Osteoblast (primary cell): ENCODE measurements at regions not wholly inside any gene's neighbourhood (a gene's known extent, or its start where the extent isn't known, plus 50 kb on each side); places are given as distances from the start of the nearest gene placed in this dataset.
A peak's percentile ranks its signal among the peaks of the same experiment; 100 is the strongest.

ENCODE experiments used
- DNase-seq: peaks from one replicate; pipeline ENCODE4 v3.0.0; 2011; ENCODE audit warnings: low spot score, mixed read lengths; ENCODE audit not compliant: insufficient read length; ENCODE audit errors: missing footprints
- H2AFZ ChIP-seq: 2 replicates; pipeline ENCODE4 v1.6.0; 2011; ENCODE audit warnings: mild to moderate bottlenecking, low read length
- H3K27ac ChIP-seq: 2 replicates; pipeline ENCODE4 v1.5.1; 2011; ENCODE audit warnings: mild to moderate bottlenecking, low read depth, low read length, moderate library complexity
- H3K27me3 ChIP-seq: 2 replicates; pipeline ENCODE4 v1.6.0; 2012; ENCODE audit warnings: mild to moderate bottlenecking, control low read depth, inconsistent platforms, low read length, moderate library complexity; ENCODE audit not compliant: insufficient read depth
- H3K36me3 ChIP-seq: 2 replicates; pipeline ENCODE4 v1.5.1; 2011; ENCODE audit warnings: mild to moderate bottlenecking, low read length, control low read depth, moderate library complexity; ENCODE audit not compliant: insufficient read depth
- H3K4me1 ChIP-seq: 2 replicates; pipeline ENCODE4 v1.5.1; 2011; ENCODE audit warnings: mild to moderate bottlenecking, low read length, control low read depth, moderate library complexity; ENCODE audit not compliant: insufficient read depth
- H3K4me2 ChIP-seq: 2 replicates; pipeline ENCODE4 v1.6.0; 2011; ENCODE audit warnings: mild to moderate bottlenecking, low read length; ENCODE audit not compliant: insufficient read depth
- H3K4me3 ChIP-seq: fragments of 200-600 bp; sonication (generic); 3 replicates; pipeline ENCODE4 v1.5.1; 2012; ENCODE audit warnings: mild to moderate bottlenecking, low read length, inconsistent platforms; ENCODE audit not compliant: insufficient read depth
- H3K79me2 ChIP-seq: 2 replicates; pipeline ENCODE4 v1.6.0; 2012; ENCODE audit warnings: mild to moderate bottlenecking, low read length, control low read depth, inconsistent platforms; ENCODE audit not compliant: insufficient read depth
- H3K9me3 ChIP-seq: 2 replicates; pipeline ENCODE4 v1.5.1; 2011; ENCODE audit warnings: low read depth, low read length, control low read depth
- H4K20me1 ChIP-seq: 2 replicates; pipeline ENCODE4 v1.6.0; 2012; ENCODE audit warnings: mild to moderate bottlenecking, low read length, control low read depth; ENCODE audit not compliant: insufficient read depth
- CTCF ChIP-seq: IDR thresholded peaks from 2 replicates; pipeline ENCODE4 v1.5.1; 2011; ENCODE audit warnings: mild to moderate bottlenecking, low read depth, low read length, moderate library complexity; ENCODE audit errors: extremely low read depth

DNA sequence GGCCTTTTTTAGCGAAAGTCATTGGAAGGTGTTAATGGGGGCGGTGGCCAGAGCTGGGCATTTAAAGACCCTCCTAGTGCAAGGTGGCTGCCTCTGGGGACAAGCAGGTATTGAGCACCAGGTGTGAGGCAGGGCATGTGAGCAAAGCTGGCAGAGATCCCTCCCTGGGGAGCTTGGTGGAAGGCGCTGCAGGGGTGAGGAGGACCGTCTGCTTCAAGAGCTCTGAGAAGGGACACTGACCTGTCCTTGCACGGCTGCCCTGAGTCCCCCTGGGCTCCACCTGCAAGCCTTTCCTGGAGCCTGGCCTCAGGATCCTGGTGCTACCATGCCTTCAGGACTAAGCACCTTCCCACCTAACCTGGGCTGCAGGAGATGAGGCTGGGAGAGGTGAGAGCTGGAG lies 127.0 kb upstream of the CIBAR2 start:
- H3K27me3 ChIP-seq: no peaks in the 10 kb centered on the region
- no peak overlapping the region for H2AFZ ChIP-seq
- H3K27ac ChIP-seq: no peak overlapping the region
- H3K79me2 ChIP-seq: no peaks in the 10 kb centered on the region
- no peaks in the 10 kb centered on the region for H3K36me3 ChIP-seq
- no peaks in the 10 kb centered on the region for H3K9me3 ChIP-seq
- H4K20me1 ChIP-seq: peaks cover 28% of the 10 kb centered on the region
- peak; percentile 85 for DNase-seq
- TF ChIP-seq CTCF: no peak
- no peak overlapping the region for H3K4me3 ChIP-seq
- H3K4me2 ChIP-seq: no peak overlapping the region
- peaks cover 27% of the 10 kb centered on the region for H3K4me1 ChIP-seq

GRCh38 chr16:85239871-85240270 lies 127.6 kb upstream of the CIBAR2 start:
- Histone ChIP-seq H3K4me1 (peaks cover 24% of the 10 kb centered on the region), H2AFZ (no peak overlapping the region)

DNA sequence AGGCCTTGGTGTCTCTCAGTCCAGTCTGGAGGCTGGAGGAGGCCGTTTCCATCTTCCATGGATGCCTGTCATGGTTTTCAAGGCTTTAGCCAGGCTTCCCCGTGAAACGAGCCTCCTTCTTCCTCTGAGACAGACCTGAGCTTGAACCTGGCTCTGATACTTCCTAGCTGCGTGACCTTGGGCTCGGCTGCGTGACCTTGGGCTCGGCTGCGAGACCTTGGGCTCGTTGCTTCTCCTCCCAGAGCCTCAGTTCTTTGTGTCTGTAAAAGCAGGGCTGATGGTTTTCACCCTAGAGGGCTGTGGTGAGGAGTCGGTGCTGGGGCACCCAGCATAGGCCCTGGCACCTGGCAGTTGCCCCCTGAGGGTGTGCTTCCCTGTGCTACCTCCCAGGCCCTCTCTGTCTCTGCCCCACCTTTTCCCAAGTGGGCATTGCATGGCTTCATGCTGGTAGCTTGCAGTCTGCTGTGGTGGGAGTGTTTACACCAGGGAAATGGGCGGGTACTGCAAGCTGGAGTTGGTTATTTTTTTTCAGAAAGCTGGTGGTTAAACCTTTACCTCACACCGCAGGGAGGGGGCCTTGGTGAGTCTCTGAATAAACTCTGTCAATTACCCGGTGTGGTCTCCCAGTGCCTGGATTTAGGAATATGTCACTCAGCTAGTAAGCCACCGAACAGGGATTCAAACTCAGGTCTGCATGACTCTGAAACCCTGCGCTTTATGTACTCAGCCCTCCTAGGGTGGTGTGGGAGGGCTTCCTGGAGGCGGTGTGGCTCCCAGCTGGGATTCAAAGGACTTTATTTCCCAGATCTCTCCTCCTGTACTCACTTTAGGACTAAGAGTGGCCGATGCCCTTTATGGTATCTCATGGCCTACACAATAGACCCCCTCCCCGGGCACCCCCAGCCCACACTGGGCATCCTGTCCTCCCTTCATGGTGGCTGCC lies 129.0 kb upstream of the CIBAR2 start:
- no peaks in the 10 kb centered on the region for H3K36me3 ChIP-seq
- no peaks in the 10 kb centered on the region for H3K9me3 ChIP-seq
- peaks cover 17% of the 10 kb centered on the region for H3K4me1 ChIP-seq
- no peak overlapping the region for H3K4me2 ChIP-seq
- no peak for DNase-seq
- peaks cover 38% of the 10 kb centered on the region for H4K20me1 ChIP-seq
- H3K4me3 ChIP-seq: no peak overlapping the region
- peaks cover 3% of the 10 kb centered on the region for H3K79me2 ChIP-seq
- TF ChIP-seq CTCF: no peak
- no peaks in the 10 kb centered on the region for H3K27me3 ChIP-seq
- no peak overlapping the region for H2AFZ ChIP-seq
- no peak overlapping the region for H3K27ac ChIP-seq

More at GRCh38 chr16:85239871-85240270, 127.6 kb upstream of the CIBAR2 start:
- no peak for DNase-seq
- H3K36me3 ChIP-seq: no peaks in the 10 kb centered on the region
- no peak overlapping the region for H3K27ac ChIP-seq
- no peaks in the 10 kb centered on the region for H3K9me3 ChIP-seq
- no peaks in the 10 kb centered on the region for H3K79me2 ChIP-seq
- no peak overlapping the region for H3K4me2 ChIP-seq
- no peak for TF ChIP-seq CTCF
- H3K27me3 ChIP-seq: no peaks in the 10 kb centered on the region
- H4K20me1 ChIP-seq: peaks cover 28% of the 10 kb centered on the region
- no peak overlapping the region for H3K4me3 ChIP-seq

DNA sequence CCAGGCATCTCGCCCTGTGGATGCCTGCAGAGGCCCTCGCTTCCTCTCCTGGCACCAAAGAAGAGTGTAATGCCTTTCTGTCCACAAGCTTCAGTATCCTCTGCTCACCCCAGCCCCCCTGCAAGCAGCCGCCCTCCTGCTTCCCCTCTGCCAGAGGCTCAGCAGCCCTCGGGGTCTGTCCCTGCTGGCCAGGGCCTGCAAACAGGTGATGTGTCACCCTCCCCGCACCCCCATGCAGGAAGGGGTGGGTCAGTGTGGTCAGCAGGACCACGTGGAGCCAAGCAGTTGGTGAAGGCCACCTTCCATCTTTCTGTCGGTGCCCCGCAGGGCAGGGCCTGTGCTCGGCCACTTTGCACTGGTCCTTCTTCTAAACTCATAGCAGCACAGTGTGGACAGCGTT lies 129.9 kb upstream of the CIBAR2 start:
- no peak overlapping the region for H3K4me3 ChIP-seq
- H3K4me1 ChIP-seq: peaks cover 14% of the 10 kb centered on the region
- peaks cover 42% of the 10 kb centered on the region for H4K20me1 ChIP-seq

More for the DNA sequence above, 129.9 kb upstream of the CIBAR2 start:
- no peak for DNase-seq
- peaks cover 3% of the 10 kb centered on the region for H3K79me2 ChIP-seq
- no peak overlapping the region for H3K27ac ChIP-seq
- no peak overlapping the region for H2AFZ ChIP-seq
- no peaks in the 10 kb centered on the region for H3K9me3 ChIP-seq
- TF ChIP-seq CTCF: no peak
- no peaks in the 10 kb centered on the region for H3K27me3 ChIP-seq
- no peaks in the 10 kb centered on the region for H3K36me3 ChIP-seq
- H3K4me2 ChIP-seq: no peak overlapping the region
